ENCODE measurements at regions not wholly inside any gene's neighbourhood (a gene's known extent, or its start where the extent isn't known, plus 50 kb on each side); places are given as distances from the start of the nearest gene placed in this dataset.

DNA sequence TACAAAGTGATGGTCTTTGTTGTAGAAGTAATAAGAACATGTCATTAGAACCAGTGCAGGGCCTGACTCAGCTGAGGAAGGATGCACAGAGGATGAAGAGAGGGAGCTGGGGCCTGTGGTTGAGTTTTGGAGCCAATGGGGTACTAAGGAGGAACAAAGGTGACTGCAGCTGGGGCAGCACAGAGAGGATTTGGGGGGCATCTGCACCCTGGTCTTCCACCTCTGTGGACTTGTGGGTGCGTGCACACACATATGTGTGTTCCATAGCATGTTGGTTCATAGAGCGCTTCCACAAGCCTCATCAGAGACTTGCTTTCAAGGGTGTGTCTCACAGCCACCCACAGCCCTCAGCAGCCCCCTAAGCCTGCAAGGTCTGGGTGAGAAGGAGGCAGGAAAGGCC, 650.3 kb upstream of the MGMT start:
- Mint-ChIP-seq H3K36me3 (ENCODE audit: low read depth) (no peaks in the 10 kb centered on the region), H3K4me3 (no peak overlapping the region), H3K4me1 (no peaks in the 10 kb centered on the region), H3K27ac (no peak overlapping the region), H3K27me3 (no peaks in the 10 kb centered on the region)
- no peaks in the 10 kb centered on the region for H3K9me3 ChIP-seq (ENCODE audit: control insufficient read depth, low read length, poor library complexity, severe bottlenecking)
- no peak for ATAC-seq
- no peak for DNase-seq

GRCh38 chr10:128817636-128818035, 649.4 kb upstream of the MGMT start:
- no peak overlapping the region for H3K4me3 Mint-ChIP-seq
- H3K36me3 Mint-ChIP-seq (ENCODE audit: low read depth): no peaks in the 10 kb centered on the region
- no peak for DNase-seq
- H3K27ac Mint-ChIP-seq: no peak overlapping the region
- no peak for ATAC-seq
- no peaks in the 10 kb centered on the region for H3K4me1 Mint-ChIP-seq
- no peaks in the 10 kb centered on the region for H3K27me3 Mint-ChIP-seq
- no peaks in the 10 kb centered on the region for H3K9me3 ChIP-seq (ENCODE audit: control insufficient read depth, low read length, poor library complexity, severe bottlenecking)

- H3K27me3 Mint-ChIP-seq: no peaks in the 10 kb centered on the region
- no peak overlapping the region for H3K27ac Mint-ChIP-seq
- H3K4me3 Mint-ChIP-seq: no peak overlapping the region
- ATAC-seq (no peak), DNase-seq (no peak)
- H3K36me3 Mint-ChIP-seq (ENCODE audit: low read depth): no peaks in the 10 kb centered on the region
- no peaks in the 10 kb centered on the region for H3K4me1 Mint-ChIP-seq
- H3K9me3 ChIP-seq (ENCODE audit: control insufficient read depth, low read length, poor library complexity, severe bottlenecking): no peaks in the 10 kb centered on the region
These were observed 646.4 kb upstream of the MGMT start for GRCh38 chr10:128820663-128821062.

GRCh38 chr10:128823201-128823600, 643.8 kb upstream of the MGMT start:
- ATAC-seq (no peak), DNase-seq (no peak)
- no peak overlapping the region for H3K4me3 Mint-ChIP-seq
- H3K9me3 ChIP-seq (ENCODE audit: control insufficient read depth, low read length, poor library complexity, severe bottlenecking): no peaks in the 10 kb centered on the region
- no peaks in the 10 kb centered on the region for H3K27me3 Mint-ChIP-seq
- H3K36me3 Mint-ChIP-seq (ENCODE audit: low read depth): no peaks in the 10 kb centered on the region
- no peak overlapping the region for H3K27ac Mint-ChIP-seq
- H3K4me1 Mint-ChIP-seq: no peaks in the 10 kb centered on the region

- no peaks in the 10 kb centered on the region for H3K9me3 ChIP-seq (ENCODE audit: control insufficient read depth, low read length, poor library complexity, severe bottlenecking)
- Mint-ChIP-seq H3K27ac (no peak overlapping the region), H3K4me3 (no peak overlapping the region), H3K36me3 (ENCODE audit: low read depth) (no peaks in the 10 kb centered on the region), H3K27me3 (no peaks in the 10 kb centered on the region), H3K4me1 (no peaks in the 10 kb centered on the region)
- DNase-seq: no peak
- ATAC-seq: no peak
These were observed 641.4 kb upstream of the MGMT start for GRCh38 chr10:128825626-128826025.

DNA sequence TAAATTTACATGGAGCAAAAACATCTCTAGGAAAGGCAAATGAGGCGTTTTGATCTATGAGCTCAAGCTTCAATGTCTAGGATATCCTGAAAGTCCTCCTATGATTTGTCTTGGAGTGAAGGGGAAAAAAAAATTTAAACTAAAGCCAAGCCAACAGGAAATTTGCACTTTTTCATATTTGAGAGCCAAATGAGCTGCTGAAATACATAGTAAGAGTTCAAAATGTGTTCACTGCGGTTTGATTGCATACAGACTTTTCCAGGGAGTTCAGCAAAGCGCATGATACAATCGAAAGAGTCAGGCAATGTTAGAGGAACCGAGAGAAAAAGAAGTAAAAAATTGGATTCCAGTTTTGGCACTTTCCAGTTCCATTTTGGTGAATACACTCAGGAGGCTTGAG, 633.4 kb upstream of the MGMT start:
- Mint-ChIP-seq H3K27me3 (no peaks in the 10 kb centered on the region), H3K36me3 (ENCODE audit: low read depth) (no peaks in the 10 kb centered on the region), H3K4me1 (no peaks in the 10 kb centered on the region), H3K27ac (no peak overlapping the region), H3K4me3 (no peak overlapping the region)
- DNase-seq: no peak
- no peak for ATAC-seq
- no peaks in the 10 kb centered on the region for H3K9me3 ChIP-seq (ENCODE audit: control insufficient read depth, low read length, poor library complexity, severe bottlenecking)

DNA sequence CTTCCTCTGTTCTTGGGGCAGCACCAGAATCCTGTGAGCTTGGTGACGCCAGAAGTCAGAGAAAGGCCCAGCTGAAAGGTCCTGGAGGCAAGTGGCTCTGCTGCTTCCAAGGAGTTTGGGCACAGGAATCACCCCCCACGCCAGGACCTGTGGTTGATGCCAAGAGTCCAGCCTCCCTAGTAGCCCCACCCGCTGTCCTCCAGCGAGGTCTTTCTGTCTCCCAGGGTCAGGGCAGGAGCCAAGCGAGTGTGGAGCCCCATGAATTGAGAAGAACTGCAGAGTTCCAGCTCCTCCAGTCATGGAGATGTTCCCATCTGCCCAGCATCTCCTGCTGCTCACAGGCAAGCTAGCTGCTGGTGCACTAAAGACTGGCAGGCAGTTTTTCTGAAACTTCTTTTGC, 631.7 kb upstream of the MGMT start:
- Mint-ChIP-seq H3K4me3 (no peak overlapping the region), H3K36me3 (ENCODE audit: low read depth) (no peaks in the 10 kb centered on the region), H3K4me1 (no peaks in the 10 kb centered on the region), H3K27me3 (no peaks in the 10 kb centered on the region), H3K27ac (no peak overlapping the region)
- ATAC-seq (no peak), DNase-seq (no peak)
- no peaks in the 10 kb centered on the region for H3K9me3 ChIP-seq (ENCODE audit: control insufficient read depth, low read length, poor library complexity, severe bottlenecking)

GRCh38 chr10:128837478-128837877, 629.6 kb upstream of the MGMT start:
- H3K36me3 Mint-ChIP-seq (ENCODE audit: low read depth): peaks cover 4% of the 10 kb centered on the region

DNA sequence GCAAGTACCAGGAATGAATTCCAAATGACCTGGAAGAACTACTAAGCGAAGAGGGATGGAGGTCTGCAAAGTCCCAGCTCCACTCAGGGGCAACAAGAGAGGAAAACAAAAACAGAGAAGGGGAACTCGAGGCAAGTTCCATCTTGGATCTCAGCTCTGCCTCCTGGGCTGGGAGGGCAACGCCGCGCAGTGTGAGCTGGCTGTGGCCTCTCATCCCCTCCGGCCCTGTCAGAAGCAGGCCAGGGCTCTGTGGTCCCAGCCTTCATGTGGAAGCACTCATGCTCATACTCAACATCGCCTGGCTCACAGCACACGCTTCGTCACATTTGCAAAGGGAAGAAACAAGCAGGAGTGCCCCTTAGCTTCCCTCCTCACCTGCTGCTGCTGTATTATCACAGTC, 627.9 kb upstream of the MGMT start:
- no peaks in the 10 kb centered on the region for H3K4me1 Mint-ChIP-seq
- H3K27me3 Mint-ChIP-seq: peaks cover 14% of the 10 kb centered on the region
- H3K27ac Mint-ChIP-seq: no peak overlapping the region
- ATAC-seq (no peak), DNase-seq (no peak)
- peaks cover 4% of the 10 kb centered on the region for H3K36me3 Mint-ChIP-seq (ENCODE audit: low read depth)
- H3K9me3 ChIP-seq (ENCODE audit: control insufficient read depth, low read length, poor library complexity, severe bottlenecking): no peaks in the 10 kb centered on the region
- no peak overlapping the region for H3K4me3 Mint-ChIP-seq

More at GRCh38 chr10:128837478-128837877, 629.6 kb upstream of the MGMT start:
- H3K9me3 ChIP-seq (ENCODE audit: control insufficient read depth, low read length, poor library complexity, severe bottlenecking): no peaks in the 10 kb centered on the region
- Mint-ChIP-seq H3K4me3 (no peak overlapping the region), H3K4me1 (no peaks in the 10 kb centered on the region), H3K27ac (no peak overlapping the region), H3K27me3 (peaks cover 13% of the 10 kb centered on the region)
- DNase-seq (no peak), ATAC-seq (no peak)

DNA sequence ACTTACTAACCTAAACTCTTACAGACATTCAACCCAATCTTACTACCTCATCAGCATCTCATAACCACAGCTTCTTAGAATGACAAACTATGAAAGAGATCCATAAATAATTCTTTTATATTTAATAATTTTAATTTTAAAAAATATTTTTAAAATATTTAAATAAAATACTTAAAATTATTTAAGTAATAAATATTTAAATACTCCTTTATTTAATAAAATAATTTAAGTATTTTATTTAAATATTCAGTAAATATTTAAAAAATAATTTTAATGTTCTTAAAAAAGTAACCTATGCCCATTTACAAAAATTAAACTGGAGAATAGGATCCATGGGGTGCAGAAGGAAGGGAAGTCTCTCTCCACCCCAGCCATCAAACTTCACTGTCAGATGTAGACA, 627.3 kb upstream of the MGMT start:
- no peaks in the 10 kb centered on the region for H3K9me3 ChIP-seq (ENCODE audit: control insufficient read depth, low read length, poor library complexity, severe bottlenecking)
- H3K4me3 Mint-ChIP-seq: no peak overlapping the region

DNA sequence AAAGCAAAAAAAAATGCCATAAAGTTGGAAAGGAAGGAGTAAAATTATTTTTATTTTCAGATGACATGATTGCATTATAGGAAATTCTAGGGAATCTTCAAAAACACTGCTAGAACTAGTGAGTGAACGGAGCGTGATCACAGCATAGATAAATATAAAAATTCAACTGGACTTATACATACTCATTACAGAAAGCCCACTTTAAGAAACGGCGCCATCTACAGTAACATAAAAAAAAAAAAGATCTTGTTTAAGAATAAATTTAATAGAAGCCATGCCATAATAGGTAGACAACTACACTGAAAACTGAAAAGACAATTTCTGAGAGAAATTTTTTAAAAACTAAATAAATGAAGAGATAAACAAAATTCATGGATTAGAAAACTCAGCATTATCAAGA, 623.1 kb upstream of the MGMT start:
- no peak overlapping the region for H3K27ac Mint-ChIP-seq

More for the DNA sequence above, 627.3 kb upstream of the MGMT start:
- ATAC-seq (no peak), DNase-seq (no peak)
- Mint-ChIP-seq H3K27ac (no peak overlapping the region), H3K4me1 (no peaks in the 10 kb centered on the region), H3K36me3 (ENCODE audit: low read depth) (peaks cover 4% of the 10 kb centered on the region), H3K27me3 (peaks cover 14% of the 10 kb centered on the region)

GRCh38 chr10:128846927-128847326, 620.1 kb upstream of the MGMT start:
- Mint-ChIP-seq H3K4me1 (no peaks in the 10 kb centered on the region), H3K36me3 (ENCODE audit: low read depth) (no peaks in the 10 kb centered on the region), H3K27me3 (peaks cover 7% of the 10 kb centered on the region), H3K4me3 (no peak overlapping the region), H3K27ac (no peak overlapping the region)
- DNase-seq (no peak), ATAC-seq (no peak)
- no peaks in the 10 kb centered on the region for H3K9me3 ChIP-seq (ENCODE audit: control insufficient read depth, low read length, poor library complexity, severe bottlenecking)

More for the DNA sequence above, 623.1 kb upstream of the MGMT start:
- Mint-ChIP-seq H3K4me1 (no peaks in the 10 kb centered on the region), H3K27me3 (peaks cover 14% of the 10 kb centered on the region), H3K4me3 (no peak overlapping the region), H3K36me3 (ENCODE audit: low read depth) (peaks cover 4% of the 10 kb centered on the region)
- DNase-seq (no peak), ATAC-seq (no peak)
- no peaks in the 10 kb centered on the region for H3K9me3 ChIP-seq (ENCODE audit: control insufficient read depth, low read length, poor library complexity, severe bottlenecking)

GRCh38 chr10:128848810-128849209, 618.2 kb upstream of the MGMT start:
- no peaks in the 10 kb centered on the region for H3K4me1 Mint-ChIP-seq
- peaks cover 4% of the 10 kb centered on the region for H3K27me3 Mint-ChIP-seq
- no peak for ATAC-seq
- no peaks in the 10 kb centered on the region for H3K9me3 ChIP-seq (ENCODE audit: control insufficient read depth, low read length, poor library complexity, severe bottlenecking)
- H3K36me3 Mint-ChIP-seq (ENCODE audit: low read depth): no peaks in the 10 kb centered on the region
- H3K4me3 Mint-ChIP-seq: no peak overlapping the region
- no peak overlapping the region for H3K27ac Mint-ChIP-seq
- DNase-seq: no peak

- no peaks in the 10 kb centered on the region for H3K4me1 Mint-ChIP-seq
- no peak overlapping the region for H3K4me3 Mint-ChIP-seq
- ATAC-seq (no peak), DNase-seq (no peak)
- H3K27me3 Mint-ChIP-seq: peaks cover 4% of the 10 kb centered on the region
- no peaks in the 10 kb centered on the region for H3K9me3 ChIP-seq (ENCODE audit: control insufficient read depth, low read length, poor library complexity, severe bottlenecking)
- H3K27ac Mint-ChIP-seq: no peak overlapping the region
- no peaks in the 10 kb centered on the region for H3K36me3 Mint-ChIP-seq (ENCODE audit: low read depth)
These were observed 616.4 kb upstream of the MGMT start for GRCh38 chr10:128850647-128851046.

GRCh38 chr10:128851281-128851680, 615.8 kb upstream of the MGMT start:
- Mint-ChIP-seq H3K27ac (no peak overlapping the region), H3K4me1 (no peaks in the 10 kb centered on the region), H3K36me3 (ENCODE audit: low read depth) (no peaks in the 10 kb centered on the region), H3K27me3 (peaks cover 4% of the 10 kb centered on the region), H3K4me3 (no peak overlapping the region)
- DNase-seq (no peak), ATAC-seq (no peak)
- no peaks in the 10 kb centered on the region for H3K9me3 ChIP-seq (ENCODE audit: control insufficient read depth, low read length, poor library complexity, severe bottlenecking)

All from T-helper 17 cell (primary cell).